Mesenteric fat pad (tissue), 1 donor: ENCODE measurements at regions not wholly inside any gene's neighbourhood (a gene's known extent, or its start where the extent isn't known, plus 50 kb on each side); places are given as distances from the start of the nearest gene placed in this dataset.
"Not testable (repeated sequence)": the region's sequence is repeated elsewhere in the genome, so short reads cannot be mapped to it uniquely, and the experiment has no call there.

Experiments
- DNase-seq: peaks from one replicate; pipeline ENCODE4 v3.0.0-alpha.2; 2020; ENCODE audit warnings: low spot score
- donor health status: DM: yes; HTN: yes; CAD: no.

DNA sequence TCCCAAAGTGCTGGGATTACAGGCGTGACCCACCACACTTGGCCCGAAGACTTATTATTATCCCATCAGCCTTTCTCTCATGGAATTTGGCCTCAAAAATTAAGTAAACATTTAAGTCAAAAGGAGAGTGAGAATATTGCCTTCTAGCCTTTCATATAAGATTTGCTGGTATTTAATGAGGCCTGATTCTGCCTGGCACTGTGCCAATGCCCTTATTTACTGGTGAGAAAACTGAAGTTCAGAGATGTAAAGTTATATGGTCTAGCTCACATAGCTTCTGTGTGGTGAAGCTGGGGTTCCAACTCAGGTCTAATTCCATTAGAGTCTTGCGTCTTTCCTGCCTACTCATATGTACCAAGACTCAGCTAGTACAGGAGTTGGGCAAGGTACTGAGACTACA lies 260.2 kb downstream of the SDHAF3 start:
- DNase-seq: no peak

DNA sequence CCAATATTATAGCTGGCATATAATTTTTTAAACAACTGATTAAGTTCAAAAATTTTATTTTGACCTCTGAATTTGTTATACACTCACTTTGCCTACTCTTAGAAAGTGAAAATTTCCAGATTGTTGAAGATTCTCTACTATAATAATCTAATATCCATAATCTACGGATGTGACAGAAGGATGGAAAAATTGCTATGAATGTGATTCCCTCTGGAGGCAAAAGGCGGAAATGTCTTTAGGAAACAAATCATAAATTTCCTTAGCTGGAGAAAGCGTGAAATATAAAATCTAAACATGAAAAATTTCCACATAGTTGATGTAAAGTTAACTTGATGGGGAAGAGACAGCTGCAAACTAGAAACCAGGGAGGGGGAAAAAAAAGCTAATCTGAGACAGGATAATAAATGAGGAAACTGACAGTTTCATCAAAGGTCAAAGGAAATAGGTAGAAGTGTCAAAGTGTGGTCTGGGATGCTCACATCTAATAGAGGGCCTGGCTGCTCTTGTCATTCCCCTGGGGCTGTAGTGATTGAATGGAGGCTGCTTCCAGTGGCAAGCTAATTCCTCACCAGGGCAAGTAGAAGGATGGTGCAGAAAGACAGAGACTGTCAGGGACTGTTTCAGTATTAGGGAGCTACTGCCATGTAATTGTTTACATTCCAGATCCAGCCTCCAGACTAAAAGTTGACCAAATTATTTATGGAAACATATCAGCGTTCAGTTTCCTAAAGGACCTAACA lies 264.5 kb downstream of the SDHAF3 start:
- no peak for DNase-seq

DNA sequence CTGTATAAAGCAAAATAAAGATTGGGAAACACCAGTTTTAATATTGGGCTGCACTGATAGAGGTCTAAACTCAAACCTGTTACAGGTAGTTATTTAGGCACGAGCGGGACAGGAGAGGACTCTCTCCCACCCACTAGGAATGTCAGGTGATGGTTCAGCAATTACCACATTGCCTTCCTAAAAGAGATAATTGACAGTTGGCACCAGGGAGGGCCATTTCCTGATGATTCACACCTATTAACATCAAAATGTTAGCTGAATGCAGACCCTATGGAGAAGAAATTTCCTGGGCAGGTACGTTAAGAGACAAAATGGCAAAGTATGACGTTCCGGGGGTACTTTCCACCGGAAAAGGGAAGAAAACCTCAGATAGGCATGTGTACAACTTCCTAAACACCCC lies 272.6 kb downstream of the SDHAF3 start:
- DNase-seq: no peak

DNA sequence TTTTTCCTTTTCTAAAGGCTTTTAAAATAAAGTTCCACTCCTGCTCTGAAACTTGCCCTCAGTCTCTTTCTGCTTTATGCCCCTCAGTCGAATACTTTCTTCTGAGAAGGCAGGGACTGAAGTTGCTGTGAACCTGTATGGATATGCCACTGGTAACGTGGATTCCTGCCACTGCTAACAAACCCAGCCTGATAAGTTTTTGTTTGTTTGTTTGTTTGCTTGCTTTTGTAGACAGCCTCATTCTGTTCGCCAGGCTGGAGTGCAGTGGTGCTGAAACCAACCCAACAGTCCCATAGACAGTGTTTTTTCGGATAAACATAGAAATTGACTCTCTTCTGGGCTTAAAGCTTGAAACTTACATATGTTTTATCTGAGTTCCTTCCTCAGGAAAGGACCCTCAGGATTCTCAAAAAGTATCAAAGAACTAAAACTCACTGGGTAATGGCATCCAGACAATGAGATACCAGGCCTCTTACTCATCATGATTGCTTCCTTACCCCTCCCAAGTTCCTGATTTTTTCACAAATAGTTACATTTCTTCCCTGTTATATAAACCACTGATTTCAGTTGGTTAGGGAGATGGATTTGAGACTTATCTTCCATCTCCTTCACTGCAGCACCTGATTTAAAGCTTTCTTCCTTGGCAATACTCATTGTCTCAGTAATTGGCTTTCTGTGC lies 273.6 kb downstream of the SDHAF3 start:
- DNase-seq: no peak

DNA sequence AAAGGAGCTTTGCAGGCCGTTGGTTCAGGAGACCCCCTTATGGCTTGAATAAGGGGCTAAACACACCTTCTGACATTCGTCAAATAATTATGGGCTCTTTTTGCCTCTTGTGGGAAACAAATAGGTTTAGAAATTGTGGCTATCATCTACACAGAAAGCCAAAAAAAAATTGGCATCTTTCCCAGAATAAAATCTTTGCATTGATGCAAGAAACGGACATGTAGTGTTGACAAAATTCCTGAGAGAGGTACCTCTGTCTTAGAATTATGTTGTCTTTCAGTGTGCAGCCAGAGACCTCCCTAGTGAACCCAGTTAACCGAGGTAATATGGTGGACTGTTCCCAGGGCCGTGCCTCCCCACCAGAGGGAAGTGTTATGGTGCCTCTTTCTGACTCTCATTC lies 283.9 kb downstream of the SDHAF3 start:
- no peak for DNase-seq

DNA sequence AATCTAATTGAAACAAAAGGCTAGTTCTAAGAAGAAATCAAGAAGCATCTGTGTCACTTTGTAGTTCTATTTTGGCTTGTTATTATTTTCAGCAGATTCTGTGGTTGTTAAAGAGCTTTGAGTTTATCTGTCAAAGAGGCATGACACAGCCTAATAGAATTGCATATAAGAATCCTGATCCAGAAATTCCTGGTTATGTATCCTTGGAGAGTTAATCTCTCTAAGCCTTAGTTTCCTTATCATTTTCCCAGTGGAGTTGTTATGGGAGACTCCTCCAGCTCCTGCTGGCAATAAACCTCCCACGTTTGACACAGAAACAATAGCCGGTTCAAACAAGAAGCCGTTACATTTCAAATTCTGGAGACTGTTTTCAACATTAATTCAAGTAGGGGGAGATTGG lies 288.3 kb downstream of the SDHAF3 start:
- DNase-seq: no peak

DNA sequence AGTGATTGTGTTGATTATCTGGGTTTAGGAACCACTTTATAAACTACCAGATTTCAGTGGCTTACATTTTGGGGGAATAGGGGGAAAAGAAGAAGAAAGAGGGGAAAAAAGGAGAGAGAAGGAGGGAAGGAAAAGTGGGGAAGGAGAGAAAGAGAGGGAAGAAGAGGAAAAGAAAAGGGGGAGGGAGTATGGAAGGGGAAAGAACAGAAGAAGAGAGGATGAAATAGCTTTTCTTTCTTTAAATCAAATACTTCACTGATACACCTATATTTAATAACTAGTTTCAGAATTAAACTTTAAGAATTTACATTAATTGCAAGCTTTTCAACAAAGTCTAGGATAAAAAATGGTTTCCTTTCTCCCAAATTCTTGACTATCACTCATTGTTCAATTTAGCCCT lies 289.6 kb downstream of the SDHAF3 start:
- DNase-seq: no peak

DNA sequence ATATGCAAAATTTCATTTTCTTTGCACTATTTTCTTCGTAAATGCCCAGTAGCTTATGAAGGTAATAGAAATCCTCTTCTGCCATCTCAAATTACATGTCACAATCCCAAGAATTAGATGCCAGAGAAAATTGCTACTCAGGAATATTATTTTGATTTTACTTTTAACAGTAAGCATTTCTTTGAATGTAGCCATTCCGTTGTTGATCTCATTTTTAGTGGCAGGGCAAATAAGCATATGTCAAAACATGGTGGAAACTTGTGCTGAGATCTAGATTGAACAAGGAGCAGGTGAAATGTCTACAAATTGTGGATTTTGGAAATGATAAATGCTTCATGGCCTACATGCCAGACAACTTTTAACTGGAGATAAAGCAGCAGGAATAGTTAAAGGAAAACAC lies 291.8 kb downstream of the SDHAF3 start:
- no peak for DNase-seq

DNA sequence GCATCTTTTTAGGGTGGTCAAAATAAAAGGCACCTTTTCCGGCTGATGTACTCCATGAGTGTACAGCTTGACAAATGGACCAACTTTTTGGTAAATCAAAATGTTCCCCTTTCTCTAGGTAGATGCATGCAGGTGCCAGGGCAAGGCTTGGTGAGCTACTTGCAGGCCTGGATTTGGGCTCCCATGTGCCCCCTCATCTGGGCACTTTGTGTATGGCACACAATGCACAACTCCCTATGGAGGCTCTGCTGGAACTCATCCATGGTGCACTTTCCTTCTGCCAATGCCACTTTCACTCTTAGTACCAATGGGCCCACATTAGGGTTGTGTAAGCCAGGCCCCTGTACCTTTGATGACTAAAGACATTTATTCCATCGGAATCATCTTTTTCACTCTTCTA lies 300.8 kb downstream of the SDHAF3 start:
- DNase-seq: no peak

DNA sequence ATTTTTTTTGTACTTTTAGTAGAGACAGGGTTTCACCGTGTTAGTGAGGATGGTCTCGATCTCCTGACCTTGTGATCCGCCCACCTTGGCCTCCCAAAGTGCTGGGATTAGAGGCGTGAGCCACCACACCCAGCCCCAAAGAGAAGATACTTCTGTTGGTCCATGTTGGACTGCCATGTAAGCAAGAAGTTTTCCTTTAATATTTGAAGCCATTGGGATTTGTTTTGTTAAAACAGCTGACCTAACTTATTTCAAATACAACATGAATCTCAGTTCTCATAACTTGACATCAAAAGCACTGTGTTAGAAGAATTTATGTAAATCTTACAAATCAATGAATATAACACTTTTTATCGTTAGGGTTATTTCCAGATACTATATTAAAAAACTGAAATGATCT lies 302.4 kb downstream of the SDHAF3 start:
- no peak for DNase-seq

DNA sequence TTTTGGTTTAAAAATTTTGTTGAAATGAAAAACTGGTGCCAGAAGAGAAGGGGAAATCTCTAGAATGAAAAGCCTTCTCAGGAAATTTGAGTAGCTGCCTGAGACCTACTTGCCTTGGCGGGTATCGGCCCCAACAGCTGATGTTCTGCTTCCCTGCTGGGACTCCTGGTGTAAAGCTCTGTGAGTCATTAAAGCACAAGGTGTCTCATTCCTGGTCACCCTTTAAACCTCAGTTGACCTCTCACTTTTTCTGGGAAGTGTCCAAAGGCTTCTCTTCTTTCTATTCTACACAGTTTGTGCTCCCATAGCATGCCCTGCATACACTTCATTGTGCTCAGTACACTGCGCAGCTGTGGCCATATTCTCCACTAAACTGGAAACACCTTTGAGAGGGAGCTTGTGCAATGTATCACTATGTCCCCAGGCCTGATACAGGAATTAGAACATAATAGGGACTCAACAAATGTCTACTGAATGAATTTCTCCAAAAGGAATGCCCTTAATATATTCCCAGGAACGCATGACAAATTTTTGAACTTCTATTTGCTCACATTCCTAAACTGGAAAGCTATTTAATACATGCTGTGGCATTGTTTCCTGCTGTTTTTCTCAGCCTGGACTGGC lies 303.9 kb downstream of the SDHAF3 start:
- DNase-seq: no peak

DNA sequence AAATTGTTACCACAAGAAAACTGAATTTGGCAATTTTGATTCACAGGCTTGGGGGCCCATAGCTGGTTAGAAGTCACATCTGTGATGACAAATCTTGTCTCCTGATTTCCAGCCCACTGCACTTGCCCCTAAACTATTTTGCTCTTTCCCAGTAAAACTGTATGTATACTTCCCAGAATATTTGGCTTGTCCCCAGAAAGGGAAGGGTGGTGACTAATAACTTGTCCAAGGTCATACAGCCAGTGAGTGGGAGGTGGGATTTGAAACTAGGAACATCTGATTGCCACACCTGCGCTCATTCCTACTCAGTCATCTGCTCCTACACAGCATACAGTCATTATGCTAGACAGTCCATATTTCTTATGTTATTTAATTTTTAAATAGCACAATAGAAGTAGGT lies 304.5 kb downstream of the SDHAF3 start:
- no peak for DNase-seq

DNA sequence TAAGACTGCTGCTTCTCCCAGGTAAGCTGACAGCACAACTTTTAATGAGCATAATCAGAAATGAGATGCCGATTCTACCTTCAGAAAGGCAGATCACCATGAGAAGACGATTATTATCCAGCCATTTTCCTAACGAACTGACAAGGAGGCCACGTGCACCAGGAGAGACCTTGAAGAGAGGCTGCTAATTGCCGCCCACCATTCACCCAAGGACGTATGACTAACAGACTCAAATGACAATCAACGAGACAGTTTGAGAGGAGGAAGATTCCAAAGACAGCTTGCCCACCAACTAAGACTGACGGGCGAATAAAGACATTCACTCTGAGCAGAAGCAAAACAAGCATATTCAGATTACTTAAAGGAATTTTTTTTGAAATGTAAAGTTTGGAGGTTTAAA lies 301.9 kb upstream of the TAC1 start:
- DNase-seq: no peak

DNA sequence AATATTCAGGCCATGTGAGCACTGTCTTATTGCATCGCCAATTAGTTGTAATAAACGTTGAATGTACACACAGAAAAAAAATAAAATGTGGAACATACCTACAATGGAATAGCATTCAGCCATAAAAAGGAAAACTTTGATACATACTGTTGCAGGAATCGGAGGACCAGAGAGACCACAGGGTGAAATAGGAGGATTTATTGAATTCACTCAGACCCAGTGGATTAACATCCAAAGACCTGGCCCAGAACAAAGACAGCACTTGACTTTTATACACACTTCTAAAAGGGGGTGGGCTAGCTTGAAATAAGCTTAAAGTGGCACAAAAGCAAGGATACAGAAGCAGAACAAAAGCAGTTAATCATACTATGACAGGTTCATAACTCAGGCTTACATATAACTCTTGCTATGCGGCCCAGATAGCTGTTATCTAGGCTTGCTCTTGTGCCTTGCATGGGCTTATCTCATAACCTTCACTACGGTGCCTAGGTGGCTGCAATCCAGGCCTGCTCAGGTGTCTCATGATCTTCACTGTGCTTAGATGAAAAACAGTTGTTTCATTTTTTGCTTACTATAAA lies 292.2 kb upstream of the TAC1 start:
- DNase-seq: no peak

DNA sequence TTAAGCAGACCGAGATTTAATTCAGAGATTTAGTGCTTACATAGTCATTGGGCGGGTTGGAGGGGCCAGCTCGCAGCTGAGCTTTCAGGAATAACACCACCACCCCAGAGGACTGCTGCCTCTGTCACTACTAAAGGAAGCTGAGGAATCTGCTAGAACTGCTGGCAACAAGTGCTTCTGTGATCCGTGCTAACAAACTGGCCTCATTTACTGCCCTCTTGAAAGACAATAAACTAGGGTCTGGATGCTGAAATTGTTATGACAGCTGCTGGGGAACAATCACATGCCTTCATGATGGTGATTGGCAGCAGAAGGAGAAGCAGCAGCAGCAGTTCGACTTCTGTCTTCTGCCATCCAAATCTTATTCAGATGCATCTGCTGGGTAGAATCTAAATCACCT lies 285.5 kb upstream of the TAC1 start:
- DNase-seq: no peak

DNA sequence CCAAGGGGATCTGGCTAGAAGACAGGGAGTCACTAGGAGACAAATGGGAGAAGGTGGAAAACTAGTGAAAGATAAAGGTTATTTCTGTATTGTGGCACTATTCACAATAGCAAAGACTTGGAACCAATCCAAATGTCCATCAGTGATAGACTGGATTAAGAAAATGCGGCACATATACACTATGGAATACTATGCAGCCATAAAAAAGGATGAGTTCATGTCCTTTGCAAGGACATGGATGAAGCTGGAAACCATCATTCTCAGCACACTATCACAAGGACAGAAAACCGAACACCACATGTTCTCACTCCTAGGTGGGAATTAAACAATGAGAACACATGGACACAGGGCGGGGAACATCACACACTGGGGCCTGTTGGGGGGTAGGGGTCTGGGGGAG lies 282.4 kb upstream of the TAC1 start:
- DNase-seq: not testable (repeated sequence)

DNA sequence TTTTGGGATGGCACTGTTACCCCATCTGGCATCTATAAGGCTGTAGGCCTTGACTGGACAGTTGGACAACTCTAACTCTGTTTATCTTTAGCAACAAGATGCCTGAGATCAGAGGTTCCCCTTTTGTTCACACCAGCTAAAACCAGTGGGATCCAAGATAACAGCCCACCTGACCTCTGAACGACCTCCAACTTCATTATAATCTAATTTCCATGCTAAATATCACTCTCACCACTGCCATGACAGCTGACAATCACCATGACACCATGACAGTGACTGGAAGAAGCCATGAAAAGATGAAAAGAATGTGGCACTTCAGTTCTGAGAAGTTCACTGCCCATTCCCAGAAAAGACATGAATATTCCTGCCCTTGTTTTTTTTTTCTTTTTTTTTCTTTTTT lies 281.4 kb upstream of the TAC1 start:
- DNase-seq: no peak

DNA sequence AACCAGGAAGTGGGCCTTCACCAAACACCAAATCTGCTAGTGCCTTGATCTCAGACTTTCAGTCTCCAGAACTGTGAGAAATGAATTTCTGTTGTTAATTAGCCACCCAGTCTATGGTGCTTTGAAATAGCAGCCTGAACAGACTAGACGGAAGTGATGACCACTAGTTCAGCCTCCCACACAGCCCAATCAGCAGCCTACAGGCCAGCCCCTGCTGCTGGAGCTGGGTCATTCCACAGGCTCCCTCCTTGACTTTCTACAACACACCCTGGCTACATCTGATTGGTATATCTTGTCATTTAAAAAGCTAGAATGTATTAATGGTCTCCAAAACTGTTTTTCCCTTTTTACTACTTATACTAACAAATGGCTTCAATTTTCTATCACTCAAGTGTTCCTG lies 277.2 kb upstream of the TAC1 start:
- DNase-seq: no peak

DNA sequence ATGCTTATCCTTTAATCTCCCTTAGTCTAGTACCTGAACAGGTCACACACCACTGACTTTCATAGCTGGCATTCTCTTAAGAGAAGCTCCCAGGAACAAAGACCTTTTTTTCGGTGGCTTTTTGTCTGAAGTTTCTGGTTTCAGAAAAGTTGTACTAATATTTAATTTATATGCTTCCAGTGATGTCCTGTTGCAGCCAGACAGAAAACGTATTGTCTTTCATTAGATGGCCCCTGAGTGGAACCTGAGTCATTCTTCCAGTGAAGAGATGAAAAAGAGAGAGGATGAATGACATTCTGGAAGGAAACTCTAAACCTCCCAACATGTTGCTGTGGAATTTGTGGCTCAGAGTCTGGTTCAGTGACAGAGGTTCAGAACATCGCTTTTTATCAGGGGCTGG lies 274.8 kb upstream of the TAC1 start:
- no peak for DNase-seq

DNA sequence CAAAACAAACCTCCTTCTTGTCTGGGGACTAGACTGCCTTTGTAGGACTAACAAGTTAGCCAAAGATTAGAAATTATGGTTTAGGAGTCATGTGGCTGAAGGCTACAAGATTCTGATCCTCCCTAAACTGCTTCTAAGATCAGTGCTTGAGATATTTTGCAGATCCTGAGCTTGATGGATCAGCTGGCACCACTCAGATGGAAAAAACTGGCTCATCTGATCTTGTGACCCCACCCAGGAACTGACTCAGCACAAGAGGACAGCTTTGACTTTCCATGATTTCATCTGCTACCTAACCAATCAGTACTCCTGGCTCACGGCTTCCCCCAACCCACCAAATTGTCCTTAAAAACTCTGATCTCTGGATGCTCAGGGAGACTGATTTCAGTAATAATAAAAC lies 271.5 kb upstream of the TAC1 start:
- no peak for DNase-seq

DNA sequence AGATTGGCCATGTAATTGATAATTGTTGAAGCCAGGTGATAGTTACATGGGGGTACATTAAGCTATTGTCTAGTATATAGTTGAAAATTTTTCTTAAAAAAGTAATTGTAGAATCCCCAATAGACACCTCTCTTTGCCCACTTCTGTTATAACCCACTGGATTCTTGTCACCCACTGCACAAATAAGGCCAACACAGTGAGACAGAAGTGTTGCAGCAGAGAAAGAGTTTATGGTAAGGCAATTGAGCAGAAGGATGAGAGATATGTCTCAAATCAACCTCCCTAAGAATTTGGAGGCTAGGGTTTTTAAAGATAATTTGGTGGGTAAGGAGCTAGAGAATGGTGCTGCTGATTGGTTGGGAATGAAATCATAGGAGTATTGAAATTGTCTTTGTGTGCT lies 270.3 kb upstream of the TAC1 start:
- DNase-seq: no peak

DNA sequence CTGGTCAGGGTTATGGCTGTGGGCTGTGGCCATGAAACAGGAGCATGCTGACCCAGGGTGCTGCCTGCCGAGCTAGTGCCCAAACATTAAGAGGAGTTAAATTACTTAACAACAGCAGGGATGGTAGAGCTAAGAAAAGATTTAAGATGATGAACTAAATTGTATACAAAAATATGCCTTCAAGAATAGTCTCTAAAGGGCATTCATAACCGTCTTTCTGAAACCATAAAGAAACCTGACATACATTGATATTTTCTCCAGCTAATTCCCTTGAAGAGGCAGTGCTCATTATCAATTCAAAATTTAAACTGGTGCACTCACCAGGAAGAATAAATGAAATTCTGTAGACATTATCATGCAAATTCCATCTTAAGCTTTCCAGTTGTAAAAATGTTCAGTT lies 265.8 kb upstream of the TAC1 start:
- DNase-seq: no peak
